ENCODE measurements at regions not wholly inside any gene's neighbourhood (a gene's known extent, or its start where the extent isn't known, plus 50 kb on each side); places are given as distances from the start of the nearest gene placed in this dataset.
"Not testable (repeated sequence)": the region's sequence is repeated elsewhere in the genome, so short reads cannot be mapped to it uniquely, and the experiment has no call there.

DNA sequence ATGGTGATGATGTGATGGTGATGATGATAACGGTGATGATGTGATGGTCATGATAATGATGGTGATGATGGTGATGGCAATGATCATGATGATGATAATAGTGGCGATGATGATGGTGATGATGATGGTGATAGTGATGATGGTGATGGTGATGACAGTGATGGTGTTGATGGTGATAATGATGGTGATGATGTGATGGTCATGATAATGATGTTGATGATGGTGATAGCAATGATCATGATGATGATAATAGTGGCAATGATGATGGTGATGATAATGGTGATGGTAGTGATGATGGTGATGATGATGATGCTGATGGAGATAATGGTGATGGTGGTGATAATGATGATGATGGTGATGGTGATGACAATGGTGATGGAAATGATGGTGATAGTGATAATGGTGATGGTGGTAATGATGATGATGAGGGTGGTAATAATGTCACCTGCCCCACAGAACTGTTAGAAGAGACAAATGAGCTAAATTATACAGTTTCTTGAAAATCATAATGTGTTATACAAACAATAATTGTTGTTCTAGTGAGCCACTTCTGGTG, 289.9 kb downstream of the ASMT start:
- no peak for DNase-seq

- DNase-seq: no peak
Observed at GRCh38 chrX:1906028-1906427, 291.2 kb downstream of the ASMT start.

- not testable (repeated sequence) for DNase-seq
Observed at GRCh38 chrX:1908996-1909395, 294.1 kb downstream of the ASMT start.

- no peak for DNase-seq
Observed at GRCh38 chrX:1909419-1910206, 294.8 kb downstream of the ASMT start.

- no peak for DNase-seq
Observed at GRCh38 chrX:1910207-1910470, 295.3 kb downstream of the ASMT start.

DNA sequence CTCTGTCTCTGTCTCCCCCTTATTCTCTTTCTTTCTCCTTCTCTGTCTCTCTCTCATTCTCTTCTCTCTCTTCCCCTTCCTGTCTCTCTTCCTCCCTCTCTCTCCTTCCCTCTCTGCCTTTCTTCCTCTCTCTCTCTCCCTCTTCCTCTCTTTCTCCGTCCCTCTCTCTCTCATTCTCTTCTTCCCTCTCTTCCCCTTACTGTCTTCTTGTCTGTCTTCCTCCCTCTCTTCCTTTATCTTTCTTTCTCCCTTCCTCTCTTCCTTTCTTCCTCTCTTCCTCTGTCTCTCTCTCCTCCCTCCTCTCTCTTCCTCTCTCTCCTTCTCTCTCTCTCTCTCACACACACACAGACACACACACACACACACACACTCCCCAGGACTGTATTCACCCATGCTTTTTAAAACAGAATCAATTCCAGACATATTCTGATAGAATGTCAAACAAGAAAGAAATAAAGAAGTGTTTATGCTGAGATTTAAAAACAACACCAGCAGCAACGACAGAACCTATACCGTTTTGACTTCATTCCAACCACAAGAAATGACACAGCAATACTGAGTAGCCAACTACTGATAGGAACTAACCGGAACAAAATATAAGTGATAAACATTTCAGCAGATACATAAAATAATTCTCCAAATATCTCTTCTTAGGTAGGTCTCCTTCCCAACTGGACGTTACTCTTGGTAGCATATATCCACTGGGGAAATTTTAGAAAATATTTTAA, 296.7 kb downstream of the ASMT start:
- no peak for DNase-seq

GRCh38 chrX:1912193-1912592, 297.3 kb downstream of the ASMT start:
- DNase-seq: no peak

- no peak for DNase-seq
Observed at GRCh38 chrX:1914606-1915365, 299.9 kb downstream of the ASMT start.

- DNase-seq: no peak
Observed at GRCh38 chrX:1918780-1919179, 303.9 kb downstream of the ASMT start.

- no peak for DNase-seq
Observed at GRCh38 chrX:1925053-1925481, 310.2 kb downstream of the ASMT start.

GRCh38 chrX:1928805-1929204, 313.9 kb downstream of the ASMT start:
- DNase-seq: no peak

DNA sequence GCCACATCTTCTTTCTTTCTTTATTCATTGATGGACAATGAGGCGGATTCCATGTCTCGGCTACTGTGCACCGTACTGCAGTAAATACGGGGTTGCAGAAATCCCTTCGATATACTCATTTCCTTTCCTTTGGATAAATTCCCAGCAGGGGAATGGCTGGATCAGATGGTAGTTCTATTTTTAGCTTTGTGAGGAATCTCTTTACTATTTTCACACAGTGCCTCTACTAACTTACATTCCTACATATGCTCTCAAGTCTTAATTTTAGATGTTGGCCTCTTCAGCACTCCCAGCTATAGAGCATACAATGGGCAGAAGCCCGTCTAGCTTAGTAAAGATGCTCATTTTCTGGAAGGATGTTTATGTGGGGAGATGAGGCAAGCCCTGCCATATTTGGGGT, 317.4 kb downstream of the ASMT start:
- no peak for DNase-seq

- no peak for DNase-seq
Observed at GRCh38 chrX:1933964-1934363, 319.1 kb downstream of the ASMT start.

GRCh38 chrX:1935805-1936204, 320.9 kb downstream of the ASMT start:
- no peak for DNase-seq

- no peak for DNase-seq
Observed at GRCh38 chrX:1938190-1938589, 323.3 kb downstream of the ASMT start.

DNA sequence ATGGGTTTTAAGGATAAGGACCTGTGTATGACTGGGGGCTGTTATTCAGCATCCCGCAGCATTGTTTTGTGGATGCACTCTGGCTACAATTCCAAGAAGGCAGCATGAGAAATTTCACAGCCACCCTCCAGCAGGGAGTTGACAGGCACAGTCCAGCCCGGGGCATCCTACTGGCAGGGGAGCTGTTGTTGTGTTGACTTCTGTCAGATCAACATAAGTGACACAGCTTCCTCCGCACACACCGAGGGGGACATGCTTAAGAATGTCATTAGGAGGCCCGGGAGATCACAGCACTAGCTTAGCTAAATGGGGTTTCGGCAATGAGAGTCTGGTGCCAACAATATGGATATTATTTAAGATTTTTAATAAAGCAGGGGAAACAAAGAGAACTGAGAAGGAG, 326.5 kb downstream of the ASMT start:
- DNase-seq: no peak

- no peak for DNase-seq
Observed at GRCh38 chrX:1945879-1946278, 331.0 kb downstream of the ASMT start.

- no peak for DNase-seq
Observed at GRCh38 chrX:1946974-1947373, 332.1 kb downstream of the ASMT start.
